AML-193 (cell line): ENCODE measurements at regions not wholly inside any gene's neighbourhood (a gene's known extent, or its start where the extent isn't known, plus 50 kb on each side); places are given as distances from the start of the nearest gene placed in this dataset.
"Not testable (repeated sequence)": the region's sequence is repeated elsewhere in the genome, so short reads cannot be mapped to it uniquely, and the experiment has no call there.

Experiments used
- DNase-seq, 2 experiments: peaks; one replicate each; lab custom pipeline; 2025; lab: John Stamatoyannopoulos, UW

- no peak for DNase-seq
Observed at GRCh38 chr1:219350172-219350931, 176.7 kb downstream of the LYPLAL1 start.

DNA sequence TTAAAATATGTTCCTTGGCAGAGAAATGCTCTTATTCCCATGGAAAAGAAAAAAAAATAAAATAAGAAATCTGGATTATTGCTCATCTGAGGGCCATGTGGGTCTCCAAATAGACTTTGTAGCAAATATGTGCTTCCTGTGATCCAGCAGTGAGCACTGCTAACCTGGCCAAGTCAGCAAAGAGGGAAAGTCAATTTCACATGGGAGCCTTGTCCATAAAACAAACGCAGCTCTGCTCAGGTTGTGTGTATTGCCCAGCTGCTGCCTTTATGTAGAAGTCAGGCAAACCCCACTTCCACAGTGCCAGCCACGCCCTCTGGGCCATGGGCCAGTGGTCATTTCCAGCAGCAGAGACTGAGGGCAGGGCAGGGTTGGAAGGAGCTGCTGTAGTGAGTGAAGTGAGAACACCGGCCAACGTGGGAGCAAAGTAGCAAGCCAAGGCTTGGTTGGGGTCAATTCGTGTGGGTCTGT, 174.3 kb downstream of the LYPLAL1 start:
- DNase-seq: no peak

GRCh38 chr1:219347376-219347775, 173.7 kb downstream of the LYPLAL1 start:
- no peak for DNase-seq

- no peak for DNase-seq
Observed at GRCh38 chr1:219345953-219346352, 172.3 kb downstream of the LYPLAL1 start.

GRCh38 chr1:219342836-219343235, 169.2 kb downstream of the LYPLAL1 start:
- no peak for DNase-seq

DNA sequence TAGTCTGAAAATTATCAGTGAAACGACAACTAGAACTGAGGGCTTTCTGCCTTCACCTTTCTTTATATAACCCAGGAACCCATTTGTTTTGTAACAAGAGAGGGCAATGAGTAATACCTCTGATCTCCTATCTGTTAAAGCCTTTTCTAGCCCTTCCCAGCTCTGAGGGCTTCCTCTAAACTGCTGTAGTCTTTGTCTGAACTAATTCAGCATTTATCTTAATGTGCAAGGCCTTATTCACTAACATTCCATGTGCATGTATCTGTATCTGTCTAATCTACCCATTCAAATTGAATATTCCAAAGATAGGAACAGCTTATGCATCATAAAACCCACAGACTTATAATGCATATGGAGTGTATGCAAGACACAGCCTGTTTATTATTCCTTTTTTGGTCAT, 167.1 kb downstream of the LYPLAL1 start:
- DNase-seq: no peak

- no peak for DNase-seq
Observed at GRCh38 chr1:219339466-219339865, 165.8 kb downstream of the LYPLAL1 start.

- no peak for DNase-seq
Observed at GRCh38 chr1:219337588-219337987, 163.9 kb downstream of the LYPLAL1 start.

DNA sequence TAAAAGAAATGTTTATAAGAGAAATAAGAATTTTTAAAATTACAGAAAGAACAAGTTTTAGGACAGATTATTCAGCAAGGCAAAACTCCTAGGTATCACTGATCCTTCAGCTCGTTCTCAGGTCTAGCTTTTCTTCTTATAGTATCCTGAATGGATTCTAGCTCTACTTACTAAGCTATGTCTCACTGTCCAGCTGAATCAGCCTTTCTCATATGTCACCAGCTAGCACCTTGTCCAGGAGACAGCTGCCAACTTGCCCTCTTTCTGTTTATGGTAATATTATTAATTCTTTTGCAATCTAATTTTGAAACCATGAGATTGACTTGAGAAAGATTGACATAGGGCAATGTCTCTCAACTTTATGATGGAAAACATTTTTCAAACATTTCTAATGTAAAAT, 159.9 kb downstream of the LYPLAL1 start:
- DNase-seq: no peak

GRCh38 chr1:219331424-219331823, 157.7 kb downstream of the LYPLAL1 start:
- no peak for DNase-seq

- no peak for DNase-seq
Observed at GRCh38 chr1:219330669-219331068, 157.0 kb downstream of the LYPLAL1 start.

GRCh38 chr1:219330001-219330400, 156.3 kb downstream of the LYPLAL1 start:
- DNase-seq: no peak

DNA sequence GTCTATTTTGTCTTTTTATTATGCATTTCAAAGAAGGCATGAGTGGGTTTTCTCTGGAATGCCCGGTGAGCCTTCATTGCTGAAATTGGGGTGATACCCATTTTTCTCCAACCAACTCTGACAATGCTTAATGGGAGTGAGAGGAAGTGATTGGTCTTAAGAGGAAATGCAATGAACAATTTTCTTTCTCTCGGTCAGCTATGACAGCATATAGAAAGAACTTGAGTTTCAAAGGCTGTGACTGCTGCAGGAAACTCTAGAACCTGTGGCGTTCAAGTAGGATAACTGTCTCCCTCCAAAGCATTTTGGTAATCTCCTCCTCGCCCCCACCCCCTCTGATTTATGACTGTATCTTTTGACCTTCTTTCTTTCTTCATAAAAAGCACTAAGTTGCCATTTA, 155.9 kb downstream of the LYPLAL1 start:
- DNase-seq: no peak

DNA sequence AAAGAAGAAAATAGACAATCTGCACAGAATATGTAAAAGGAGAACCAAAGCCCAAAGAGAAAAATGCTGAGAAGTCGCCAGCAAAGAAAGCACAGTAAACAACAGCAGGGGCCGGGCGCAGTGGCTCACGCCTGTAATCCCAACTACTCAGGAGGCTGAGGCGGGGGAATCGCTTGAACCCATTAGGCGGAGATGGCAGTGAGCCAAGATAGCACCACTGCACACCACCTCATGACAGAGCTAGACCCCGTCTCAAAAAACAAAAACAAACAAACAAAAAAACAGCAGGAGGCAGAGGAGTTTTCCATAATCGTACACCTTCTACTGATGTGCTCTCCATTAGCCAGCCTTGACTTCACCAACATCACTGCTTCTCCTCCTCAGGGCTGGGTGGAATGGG, 153.2 kb downstream of the LYPLAL1 start:
- no peak for DNase-seq

- DNase-seq: no peak
Observed at GRCh38 chr1:219325368-219325742, 151.7 kb downstream of the LYPLAL1 start.

- DNase-seq: no peak
Observed at GRCh38 chr1:219324629-219325367, 151.1 kb downstream of the LYPLAL1 start.

DNA sequence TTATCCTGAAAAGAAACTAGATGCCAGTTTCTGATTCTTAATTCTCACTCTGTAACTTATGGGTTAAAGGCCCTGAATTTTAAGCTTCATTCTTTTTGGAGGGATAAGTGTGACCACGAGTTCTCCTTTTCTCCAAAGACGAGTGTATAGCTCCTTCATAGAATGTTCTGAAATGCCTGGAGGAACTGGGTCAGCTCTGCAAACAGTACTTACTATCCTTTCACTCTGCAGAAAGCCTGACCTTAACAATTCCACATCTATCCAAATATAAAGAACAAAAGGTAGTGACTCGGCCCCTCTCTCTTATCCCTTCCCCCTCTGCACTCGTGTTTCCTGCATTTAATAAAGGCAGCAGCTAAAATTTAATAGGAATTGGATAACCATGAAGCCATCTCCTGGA, 150.5 kb downstream of the LYPLAL1 start:
- DNase-seq: no peak

GRCh38 chr1:219323426-219323825, 149.7 kb downstream of the LYPLAL1 start:
- no peak for DNase-seq

DNA sequence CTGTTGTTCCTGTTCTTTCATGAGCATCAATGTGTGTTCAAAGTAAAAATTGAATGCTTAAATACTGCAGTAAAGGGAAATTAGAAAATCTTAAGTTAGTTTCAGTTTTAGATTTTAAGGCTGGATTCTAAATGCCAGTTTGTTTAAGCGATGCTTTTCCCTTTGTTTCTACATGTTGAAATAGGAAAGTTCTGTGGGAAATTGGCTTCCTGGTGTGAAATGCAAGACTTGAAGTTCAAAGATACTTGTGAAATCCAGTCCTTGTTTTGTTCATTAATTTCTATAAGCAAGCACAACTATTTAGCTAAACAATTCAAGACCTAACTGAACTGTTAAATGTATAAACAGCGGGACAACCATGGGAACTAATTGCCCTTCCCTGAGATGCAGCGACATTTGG, 149.1 kb downstream of the LYPLAL1 start:
- no peak for DNase-seq

- DNase-seq: not testable (repeated sequence)
Observed at GRCh38 chr1:219320563-219320962, 146.9 kb downstream of the LYPLAL1 start.

GRCh38 chr1:219318826-219319225, 145.1 kb downstream of the LYPLAL1 start:
- DNase-seq: no peak

GRCh38 chr1:219317762-219318353, 144.2 kb downstream of the LYPLAL1 start:
- no peak for DNase-seq

GRCh38 chr1:219316066-219316465, 142.4 kb downstream of the LYPLAL1 start:
- no peak for DNase-seq
